ENCODE measurements at regions not wholly inside any gene's neighbourhood (a gene's known extent, or its start where the extent isn't known, plus 50 kb on each side); places are given as distances from the start of the nearest gene placed in this dataset.
"Not testable (repeated sequence)": the region's sequence is repeated elsewhere in the genome, so short reads cannot be mapped to it uniquely, and the experiment has no call there.

GRCh38 chr1:173257805-173258204 is 50.7 kb upstream of the TNFSF4 start:
- DNase-seq = no peak

- no peak for DNase-seq
These were observed 51.5 kb upstream of the TNFSF4 start for GRCh38 chr1:173258479-173259264.

DNA sequence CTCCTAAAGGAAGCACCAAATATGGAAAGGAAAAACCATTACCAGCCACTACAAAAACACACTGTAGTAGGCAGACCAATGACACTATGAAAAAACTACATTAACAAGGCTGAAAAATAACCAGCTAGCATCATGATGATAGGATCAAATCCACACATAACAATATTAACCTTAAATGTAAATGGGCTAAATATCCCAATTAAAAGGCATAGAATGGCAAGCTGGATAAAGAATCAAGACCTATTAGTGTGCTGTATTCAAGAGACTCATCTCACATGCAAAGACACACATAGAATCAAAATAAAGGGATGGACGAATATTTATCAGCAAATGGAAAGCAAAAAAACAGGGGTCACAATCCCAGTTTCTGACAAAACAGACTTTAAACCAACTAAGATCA is 53.2 kb upstream of the TNFSF4 start:
- DNase-seq = not testable (repeated sequence)

DNA sequence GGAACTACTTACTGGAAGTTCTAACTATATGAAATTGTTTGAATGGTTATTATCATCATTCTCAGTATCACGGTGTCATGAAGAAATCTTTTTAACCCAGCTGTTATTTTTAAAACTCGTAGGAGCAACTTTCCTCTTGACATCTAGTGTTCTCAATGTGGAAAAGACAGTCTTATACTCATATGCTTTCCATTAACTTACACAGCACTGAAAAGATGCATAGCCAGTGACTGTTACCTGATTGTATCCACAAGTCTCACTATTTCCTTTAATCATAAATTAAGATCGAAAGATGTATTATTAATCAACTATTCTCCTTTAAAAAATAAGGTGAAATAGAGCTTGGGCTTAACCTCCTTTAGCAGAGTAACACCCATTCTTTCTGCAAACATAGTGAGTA is 59.7 kb upstream of the TNFSF4 start:
- no peak for DNase-seq

- no peak for DNase-seq
These were observed 60.4 kb upstream of the TNFSF4 start for GRCh38 chr1:173267453-173267945.

DNA sequence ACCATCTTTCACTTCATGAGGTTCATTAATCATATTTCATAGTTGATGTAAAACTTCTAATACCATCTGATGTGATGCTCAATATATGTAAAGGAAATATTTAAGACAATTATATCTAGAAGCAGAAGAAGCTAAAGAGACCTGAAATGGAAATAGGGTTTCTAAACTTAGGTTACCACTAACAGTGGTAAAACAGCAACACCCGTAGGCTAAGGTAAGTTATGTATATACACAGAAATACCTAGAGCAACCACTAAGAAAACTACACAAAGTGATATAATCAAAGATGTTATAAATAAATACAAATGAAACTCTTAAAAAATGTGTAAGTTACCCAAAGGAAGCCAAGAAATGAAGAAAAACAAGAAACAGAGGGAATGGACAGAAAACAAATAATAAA is 61.1 kb upstream of the TNFSF4 start:
- DNase-seq = no peak

GRCh38 chr1:173268786-173269277 is 61.7 kb upstream of the TNFSF4 start:
- DNase-seq = no peak

DNA sequence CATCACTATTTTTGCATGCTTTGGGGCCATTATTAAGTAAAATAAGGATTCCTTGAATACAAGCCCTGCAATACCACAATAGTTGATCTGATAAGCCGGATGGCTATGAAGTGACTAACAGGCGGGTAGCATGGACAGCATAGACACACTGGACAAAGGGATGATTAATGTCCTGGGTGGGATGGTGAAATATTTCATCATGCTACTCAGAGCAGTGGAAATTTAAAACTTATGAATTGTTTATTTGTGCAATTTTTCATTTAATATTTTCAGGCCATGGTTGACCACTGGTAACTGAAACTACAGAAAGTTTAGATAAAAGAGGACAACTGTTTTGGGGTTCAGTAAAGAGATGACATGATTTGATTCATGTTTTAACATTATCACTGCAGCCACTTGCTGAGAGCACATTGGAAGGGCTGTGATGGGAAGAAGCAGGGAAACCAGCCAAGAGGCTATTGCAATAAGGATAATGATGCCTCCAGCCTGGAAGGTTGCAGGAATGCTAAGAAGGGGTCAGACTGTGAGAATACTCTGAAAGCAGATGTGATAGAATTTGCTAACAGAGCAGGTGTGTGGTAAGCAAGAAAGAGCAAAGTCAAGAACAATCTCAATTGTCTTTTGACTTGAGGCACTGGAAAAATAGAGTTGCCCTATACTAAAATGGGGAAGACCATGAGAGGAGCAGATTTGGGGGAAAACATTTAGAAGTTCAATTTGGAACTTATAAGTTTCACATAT is 62.5 kb upstream of the TNFSF4 start:
- no peak for DNase-seq

GRCh38 chr1:173270243-173270642 is 63.1 kb upstream of the TNFSF4 start:
- DNase-seq = no peak

GRCh38 chr1:173271021-173271420 is 63.9 kb upstream of the TNFSF4 start:
- DNase-seq = not testable (repeated sequence)

GRCh38 chr1:173275496-173275895 is 68.4 kb upstream of the TNFSF4 start:
- DNase-seq = no peak

GRCh38 chr1:173276922-173277800 is 70.0 kb upstream of the TNFSF4 start:
- no peak for DNase-seq

DNA sequence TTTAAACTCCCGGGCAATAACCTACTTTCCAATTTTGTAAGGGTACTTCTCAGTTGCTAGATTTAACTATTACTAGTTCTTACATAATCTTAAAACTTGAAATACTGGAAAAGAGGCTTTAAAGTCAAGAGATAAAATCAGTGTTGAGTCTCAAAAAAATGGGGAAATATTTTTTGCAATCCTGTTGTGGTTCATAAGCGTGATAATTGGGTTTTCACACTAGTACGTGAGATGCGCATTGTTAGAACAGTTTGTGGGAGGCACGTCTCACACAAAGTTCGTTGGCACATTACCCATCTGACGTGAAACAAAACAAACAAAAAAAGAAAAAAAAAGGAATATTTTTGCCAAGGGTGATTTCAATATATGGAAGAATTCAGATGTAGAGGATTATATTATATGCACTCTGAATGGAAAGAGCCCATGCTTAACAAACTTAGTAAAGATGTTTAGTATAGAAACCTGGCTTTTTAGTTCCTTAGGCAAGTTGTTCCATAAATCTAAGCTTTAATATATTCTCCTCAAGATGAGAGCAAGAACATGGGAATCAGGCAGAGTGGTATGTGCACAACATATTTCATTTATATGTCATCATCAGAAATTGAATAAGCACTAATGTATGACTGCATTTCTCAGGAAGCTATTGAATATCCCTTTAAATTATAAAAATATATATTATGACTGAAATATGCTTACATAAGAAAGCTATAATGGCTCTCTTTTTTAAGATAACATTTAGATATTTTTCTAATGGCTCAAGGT is 73.9 kb upstream of the TNFSF4 start:
- no peak for DNase-seq

GRCh38 chr1:173285048-173285447 is 77.9 kb upstream of the TNFSF4 start:
- no peak for DNase-seq

DNA sequence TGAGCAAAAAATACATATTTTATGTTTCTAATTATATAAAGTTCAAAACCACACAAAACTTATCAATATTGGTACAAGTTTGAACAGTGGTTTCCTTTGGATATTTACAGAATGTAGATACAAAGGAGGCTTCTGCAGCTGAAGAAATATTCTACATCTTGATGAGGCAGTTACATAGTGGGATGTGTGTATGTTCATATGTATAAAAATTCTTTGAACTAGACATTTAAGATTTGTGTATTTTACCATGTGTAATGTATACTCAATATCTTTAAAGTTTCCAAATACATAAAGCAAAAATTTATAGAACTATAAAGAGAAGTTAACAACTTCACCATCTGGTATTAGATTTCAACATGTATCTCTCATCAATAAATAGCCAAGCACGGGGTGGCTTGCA is 80.7 kb upstream of the TNFSF4 start:
- no peak for DNase-seq

DNA sequence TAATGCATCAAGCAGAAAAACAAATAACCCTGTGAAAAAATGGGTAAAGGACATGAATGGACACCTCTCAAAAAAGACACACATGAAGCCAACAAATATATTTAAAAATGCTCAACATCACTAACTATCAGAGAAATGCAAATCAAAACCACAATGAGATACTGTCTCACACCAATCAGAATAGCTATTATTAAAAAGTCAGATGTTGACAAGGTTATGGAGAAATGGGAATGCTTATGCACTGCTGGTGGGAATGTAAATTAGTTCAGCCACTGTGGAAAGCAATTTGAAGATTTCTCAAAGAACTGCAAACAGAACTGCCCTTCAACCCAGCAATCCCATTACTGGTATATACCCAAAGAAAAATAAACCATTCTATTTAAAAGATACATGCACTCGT is 86.6 kb upstream of the TNFSF4 start:
- no peak for DNase-seq

DNA sequence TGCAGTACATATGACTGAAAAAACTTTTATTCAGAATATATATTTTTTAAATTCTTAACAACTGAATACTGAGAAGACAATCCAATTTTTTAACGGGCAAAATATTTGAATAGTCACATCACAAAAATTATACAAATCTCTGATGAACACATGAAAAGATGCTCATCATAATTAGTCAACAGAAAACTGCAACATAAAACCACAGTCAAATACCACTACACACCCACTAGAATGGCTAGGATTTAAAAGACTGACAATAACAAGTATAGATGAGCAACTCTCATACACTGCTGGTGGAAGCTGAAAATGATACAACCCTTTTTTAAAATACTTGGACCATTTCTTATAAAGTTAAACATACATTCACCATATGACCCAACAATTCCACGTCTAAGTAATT is 87.7 kb upstream of the TNFSF4 start:
- no peak for DNase-seq

DNA sequence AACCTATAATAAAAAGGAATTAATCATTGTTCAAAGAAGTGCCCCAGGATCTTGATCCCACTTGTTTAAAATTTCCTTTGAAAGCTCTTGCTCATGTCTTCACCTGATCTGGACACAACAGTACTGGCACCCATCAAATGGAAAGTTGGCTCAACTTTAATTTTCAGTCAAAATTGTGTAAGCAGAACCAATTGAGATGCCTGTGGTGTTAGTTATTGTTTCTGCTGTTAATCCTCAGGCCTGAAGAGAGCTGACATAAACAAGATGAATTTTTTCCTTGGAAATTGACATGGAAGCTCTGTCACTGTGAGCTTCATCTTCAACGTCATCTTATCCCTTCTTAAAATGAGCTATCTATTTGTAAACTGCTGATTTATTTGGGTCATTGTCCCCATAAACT is 88.3 kb upstream of the TNFSF4 start:
- no peak for DNase-seq

- no peak for DNase-seq
These were observed 88.9 kb upstream of the TNFSF4 start for GRCh38 chr1:173295995-173296394.

DNA sequence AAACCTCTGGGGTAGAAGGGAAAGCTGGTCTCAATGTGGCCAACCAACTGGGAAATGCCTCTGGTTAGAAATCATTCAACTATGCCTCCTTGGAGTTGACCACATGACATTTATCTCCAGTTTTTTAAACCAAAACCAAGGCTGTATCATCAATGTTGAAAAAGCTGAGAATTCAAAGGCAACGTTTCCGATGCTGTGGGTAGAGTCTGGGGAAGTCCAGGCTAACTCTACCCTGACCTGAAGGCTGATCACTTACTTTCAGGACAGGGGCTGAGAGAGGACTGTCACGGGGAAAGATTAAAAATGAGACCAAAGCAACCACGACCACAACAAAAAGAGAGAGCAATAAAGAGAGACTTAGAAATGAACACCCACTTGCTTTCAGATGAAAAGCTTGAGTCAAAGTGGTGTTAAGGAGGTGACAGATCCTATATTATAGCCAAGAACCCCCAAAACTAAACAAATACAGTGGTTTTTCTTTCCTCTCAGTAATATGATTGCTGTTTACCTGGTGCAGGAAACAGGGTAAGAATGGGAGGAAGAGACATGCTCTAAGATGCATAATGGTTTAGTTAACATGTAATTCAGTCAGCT is 90.8 kb upstream of the TNFSF4 start:
- DNase-seq = no peak

GRCh38 chr1:173300061-173301044 is 93.2 kb upstream of the TNFSF4 start:
- no peak for DNase-seq

Data from NCI-H2171 treated with DMSO at 0.1 percent for 48 hours (cell line).